CD4-positive, alpha-beta memory T cell (primary cell): ENCODE measurements at regions not wholly inside any gene's neighbourhood (a gene's known extent, or its start where the extent isn't known, plus 50 kb on each side); places are given as distances from the start of the nearest gene placed in this dataset.

ENCODE experiments used
- CTCF ChIA-PET: fragments of 350-600 bp; sonication (Branson Sonifier 250); formaldehyde crosslinking; loops from one replicate; lab custom pipeline; 2021; ENCODE audit warnings: inconsistent platforms; ENCODE audit not compliant: partially characterized antibody; lab: Charles Lee
- POLR2A ChIA-PET: fragments of 350-600 bp; sonication (Branson Sonifier 250); formaldehyde crosslinking; loops from one replicate; lab custom pipeline; 2021; ENCODE audit not compliant: partially characterized antibody; lab: Charles Lee
- DNase-seq, 5 donors: peaks; one replicate each; pipeline versions ENCODE4 v3.0.0 to v3.0.0-alpha.2; 2020 to 2022; ENCODE audit warnings: mixed read lengths in 1 of 5
- H3K27ac ChIP-seq: one replicate; pipeline ENCODE4 v1.7.0; 2013; ENCODE audit warnings: low read depth, low read length
- H3K27me3 ChIP-seq: 2 replicates; pipeline ENCODE4 v1.7.0; 2013; ENCODE audit warnings: mild to moderate bottlenecking, low read length, moderate library complexity; ENCODE audit not compliant: insufficient read depth
- H3K36me3 ChIP-seq: 2 replicates; pipeline ENCODE4 v1.7.0; 2013; ENCODE audit warnings: mild to moderate bottlenecking, low read length, moderate library complexity; ENCODE audit not compliant: insufficient read depth
- H3K4me1 ChIP-seq: 2 replicates; pipeline ENCODE4 v1.7.0; 2013; ENCODE audit warnings: mild to moderate bottlenecking, low read length, moderate library complexity; ENCODE audit not compliant: insufficient read depth
- H3K4me3 ChIP-seq, 2 donors: one replicate each; pipeline ENCODE4 v1.7.0; 2013; ENCODE audit warnings: low read length in 2 of 2, mild to moderate bottlenecking in 1 of 2
- H3K9me3 ChIP-seq, 2 donors: one replicate each; pipeline ENCODE4 v1.7.0; 2013; ENCODE audit warnings: low read length in 2 of 2, control low read depth in 1 of 2; ENCODE audit not compliant: control insufficient read depth in 1 of 2
- H3K27ac Mint-ChIP-seq, 7 donors: one replicate each; pipeline ENCODE4 v1.8.0; 2020 to 2021; ENCODE audit warnings: mixed read lengths in 7 of 7, mild to moderate bottlenecking in 6 of 7, inconsistent platforms in 3 of 7, moderate library complexity in 3 of 7
- H3K27me3 Mint-ChIP-seq, 2 donors: one replicate each; pipeline ENCODE4 v1.8.0; 2020 to 2021; ENCODE audit warnings: mixed read lengths in 2 of 2
- H3K36me3 Mint-ChIP-seq, 2 donors: one replicate each; pipeline ENCODE4 v1.8.0; 2020 to 2021; ENCODE audit warnings: mixed read lengths in 2 of 2, inconsistent platforms in 1 of 2, mild to moderate bottlenecking in 1 of 2
- H3K4me1 Mint-ChIP-seq, 4 donors: one replicate each; pipeline ENCODE4 v1.8.0; 2020 to 2021; ENCODE audit warnings: mixed read lengths in 4 of 4, mild to moderate bottlenecking in 1 of 4
- H3K4me3 Mint-ChIP-seq, 8 donors: one replicate each; pipeline ENCODE4 v1.8.0; 2020 to 2021; ENCODE audit warnings: mixed read lengths in 8 of 8, mild to moderate bottlenecking in 7 of 8, moderate library complexity in 6 of 8, inconsistent platforms in 3 of 8
- H3K9me3 Mint-ChIP-seq, 8 donors: one replicate each; pipeline ENCODE4 v1.8.0; 2020 to 2021; ENCODE audit warnings: mixed read lengths in 8 of 8, mild to moderate bottlenecking in 5 of 8, inconsistent platforms in 3 of 8, moderate library complexity in 1 of 8
- intact Hi-C: fragments of 100-400 bp; cut with micrococcal nuclease; formaldehyde crosslinking; loops from one replicate; pipeline ENCODE4 v1.15.1; 2023

DNA sequence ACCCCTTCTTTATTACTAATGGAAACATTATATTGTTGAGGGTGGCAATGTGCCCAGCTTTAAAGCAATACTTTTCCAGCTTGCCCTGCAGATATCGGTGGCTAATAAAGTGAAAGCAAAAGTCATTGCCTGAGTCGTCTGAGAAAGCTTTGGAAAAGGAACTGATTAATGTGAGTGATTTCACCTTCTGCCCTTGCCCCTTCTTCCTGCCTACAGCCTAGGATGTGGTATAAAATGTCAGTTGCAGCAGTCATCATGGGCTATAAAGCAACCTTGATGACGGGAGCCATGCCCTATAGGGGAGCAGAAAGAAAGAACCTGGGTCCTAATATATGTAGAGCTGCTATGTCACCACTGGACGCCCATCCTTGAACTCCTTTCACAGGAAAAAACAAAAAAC, 132.4 kb upstream of the USP9X start:
- Mint-ChIP-seq H3K27ac (peak overlapping the region in 5 of 7 donors; percentile 12 to 52 (median 43)), H3K27me3 (no peaks in the 10 kb centered on the region), H3K4me3 (peak overlapping the region; percentile 61 to 79 (median 72)), H3K4me1 (peaks cover 4 to 17% (median 8%) of the 10 kb centered on the region in 4 donors), H3K36me3 (no peaks in the 10 kb centered on the region), H3K9me3 (peaks cover 0 to 6% (median 0%) of the 10 kb centered on the region in 8 donors)
- Histone ChIP-seq H3K9me3 (no peaks in the 10 kb centered on the region), H3K4me3 (peak overlapping the region in 1 of 2 donors; percentile 27), H3K27ac (no peak overlapping the region), H3K36me3 (no peaks in the 10 kb centered on the region), H3K4me1 (peaks cover 14% of the 10 kb centered on the region), H3K27me3 (no peaks in the 10 kb centered on the region)
- ChIA-PET CTCF (interaction anchor here (0.7 kb wide), 1 partner anchor 158 kb away, joined by 3 read pairs; no protein-coding TSS in a partner anchor), POLR2A (interaction anchor here (3.2 kb wide), 1 partner anchor 132 kb away, joined by 8 read pairs; the partner anchor contains the start of gene USP9X)
- intact Hi-C loops = no loop called here
- peak in 4 of 5 donors; percentile 10 to 23 (median 18) for DNase-seq

DNA sequence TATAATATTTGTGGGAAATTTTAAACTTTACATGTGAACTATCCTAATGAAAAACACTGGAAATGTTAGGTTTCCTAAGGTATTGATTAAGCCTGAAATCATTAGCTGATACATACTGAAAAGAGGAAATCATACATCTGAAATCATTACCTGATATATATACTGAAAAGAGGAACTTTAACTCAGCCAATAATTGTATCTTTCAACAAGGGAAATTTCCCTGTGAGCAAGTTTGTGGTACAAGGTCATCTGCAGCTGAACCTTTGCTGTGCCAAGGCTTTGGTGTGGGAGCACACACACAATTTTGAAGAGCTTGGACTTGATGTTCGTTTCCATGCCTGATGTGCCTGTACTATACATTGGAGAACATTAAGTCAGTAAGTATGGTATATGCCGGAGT, 131.9 kb upstream of the USP9X start:
- H3K9me3 ChIP-seq = no peaks in the 10 kb centered on the region
- H3K36me3 ChIP-seq = no peaks in the 10 kb centered on the region
- H3K27me3 Mint-ChIP-seq = no peaks in the 10 kb centered on the region
- no peak for DNase-seq
- peaks cover 0 to 6% (median 0%) of the 10 kb centered on the region in 8 donors for H3K9me3 Mint-ChIP-seq
- H3K4me1 ChIP-seq = peaks cover 14% of the 10 kb centered on the region
- H3K27ac ChIP-seq = no peak overlapping the region
- peaks cover 4 to 17% (median 8%) of the 10 kb centered on the region in 4 donors for H3K4me1 Mint-ChIP-seq
- ChIA-PET CTCF (interaction anchor here (0.7 kb wide), 1 partner anchor 158 kb away, joined by 3 read pairs; no protein-coding TSS in a partner anchor), POLR2A (interaction anchor here (3.2 kb wide), 1 partner anchor 131 kb away, joined by 8 read pairs; the partner anchor contains the start of gene USP9X)
- no peaks in the 10 kb centered on the region for H3K27me3 ChIP-seq
- H3K4me3 Mint-ChIP-seq = peak overlapping the region in 4 of 8 donors; percentile 61 to 74 (median 72)
- intact Hi-C loops = no loop called here
- peak overlapping the region in 1 of 7 donors; percentile 8 for H3K27ac Mint-ChIP-seq
- no peak overlapping the region for H3K4me3 ChIP-seq
- no peaks in the 10 kb centered on the region for H3K36me3 Mint-ChIP-seq

DNA sequence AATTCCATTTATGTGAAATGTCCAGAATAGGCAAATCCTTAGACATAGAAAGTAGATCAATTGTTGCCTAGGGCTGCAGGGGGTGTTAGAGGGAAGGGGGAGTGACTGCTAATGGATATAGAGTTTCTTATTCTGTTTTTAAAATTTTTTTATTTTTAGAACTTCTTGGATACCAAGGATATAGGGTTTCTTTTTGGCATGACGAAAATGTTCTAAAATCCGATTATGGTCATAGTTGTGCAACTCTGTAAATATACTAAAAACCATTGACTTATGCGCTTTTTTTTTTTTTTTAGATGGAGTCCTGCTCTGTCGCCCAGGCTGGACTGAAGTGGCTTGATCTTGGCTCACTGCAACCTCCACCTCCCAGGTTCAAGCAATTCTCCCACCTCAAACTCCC, 125.2 kb upstream of the USP9X start:
- CTCF ChIA-PET = no interaction called here
- no peaks in the 10 kb centered on the region for H3K36me3 ChIP-seq
- no peak overlapping the region for H3K27ac ChIP-seq
- no peaks in the 10 kb centered on the region for H3K9me3 ChIP-seq
- no peaks in the 10 kb centered on the region for H3K27me3 ChIP-seq
- Mint-ChIP-seq H3K4me3 (no peak overlapping the region), H3K9me3 (peaks cover 0 to 6% (median 0%) of the 10 kb centered on the region in 8 donors), H3K27ac (no peak overlapping the region), H3K27me3 (no peaks in the 10 kb centered on the region), H3K36me3 (no peaks in the 10 kb centered on the region), H3K4me1 (no peaks in the 10 kb centered on the region)
- POLR2A ChIA-PET = no interaction called here
- intact Hi-C loops = no loop called here
- DNase-seq = no peak
- H3K4me1 ChIP-seq = no peaks in the 10 kb centered on the region
- H3K4me3 ChIP-seq = no peak overlapping the region

DNA sequence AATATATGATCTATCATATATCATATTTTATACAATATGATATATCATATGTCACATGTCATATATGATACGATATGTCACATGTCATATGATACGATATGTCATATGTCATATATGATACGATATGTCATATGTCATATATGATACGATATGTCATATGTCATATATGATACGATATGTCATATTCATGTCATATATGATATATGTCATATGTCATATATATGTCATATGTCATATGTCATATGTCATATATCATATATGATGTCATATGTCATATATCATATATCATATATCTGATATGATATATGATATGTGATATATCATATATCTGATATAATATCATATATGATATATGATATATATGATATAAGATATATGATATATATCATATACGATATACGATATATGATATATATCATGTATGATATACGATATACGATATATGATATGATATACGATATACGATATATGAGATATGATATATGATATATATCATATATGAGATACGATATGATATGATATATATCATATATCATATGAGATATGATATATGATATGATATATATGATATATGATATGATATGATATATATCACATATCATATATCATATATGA, 122.3 kb upstream of the USP9X start:
- H3K27ac Mint-ChIP-seq = no peak overlapping the region

DNA sequence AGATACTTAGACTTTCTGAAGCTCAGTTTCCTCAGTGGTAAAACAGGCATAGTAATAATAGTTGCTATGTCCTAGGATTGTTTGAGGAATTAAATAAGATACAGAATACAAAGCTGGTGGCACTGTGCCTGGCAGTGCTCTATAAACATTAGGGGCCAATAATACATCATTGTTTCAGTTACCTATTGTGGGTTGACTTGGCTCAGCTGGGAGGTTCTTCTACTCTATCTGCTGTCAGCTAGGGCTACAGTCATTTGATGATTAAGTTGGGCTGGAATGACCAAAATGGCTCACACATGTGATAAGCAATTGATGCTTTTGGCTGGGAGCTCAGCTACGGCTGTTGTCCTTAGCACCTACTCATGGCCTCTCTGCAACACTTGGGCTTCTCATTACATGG, 121.2 kb upstream of the USP9X start:
- Mint-ChIP-seq H3K36me3 (no peaks in the 10 kb centered on the region), H3K27ac (no peak overlapping the region), H3K4me3 (no peak overlapping the region), H3K9me3 (peaks cover 0 to 6% (median 0%) of the 10 kb centered on the region in 8 donors), H3K27me3 (no peaks in the 10 kb centered on the region), H3K4me1 (no peaks in the 10 kb centered on the region)
- CTCF ChIA-PET = no interaction called here
- intact Hi-C loops = no loop called here
- no peaks in the 10 kb centered on the region for H3K36me3 ChIP-seq
- H3K9me3 ChIP-seq = no peaks in the 10 kb centered on the region
- POLR2A ChIA-PET = no interaction called here
- no peak for DNase-seq
- H3K27me3 ChIP-seq = no peaks in the 10 kb centered on the region
- no peak overlapping the region for H3K27ac ChIP-seq
- H3K4me3 ChIP-seq = no peak overlapping the region
- no peaks in the 10 kb centered on the region for H3K4me1 ChIP-seq

More for the DNA sequence above, 122.3 kb upstream of the USP9X start:
- no peaks in the 10 kb centered on the region for H3K36me3 Mint-ChIP-seq
- H3K27me3 Mint-ChIP-seq = no peaks in the 10 kb centered on the region
- H3K9me3 Mint-ChIP-seq = peaks cover 0 to 6% (median 0%) of the 10 kb centered on the region in 8 donors
- no peaks in the 10 kb centered on the region for H3K27me3 ChIP-seq
- CTCF ChIA-PET = no interaction called here
- H3K4me3 ChIP-seq = no peak overlapping the region
- H3K4me3 Mint-ChIP-seq = no peak overlapping the region
- no peaks in the 10 kb centered on the region for H3K9me3 ChIP-seq
- H3K36me3 ChIP-seq = no peaks in the 10 kb centered on the region
- no peaks in the 10 kb centered on the region for H3K4me1 ChIP-seq
- intact Hi-C loops = no loop called here
- no peaks in the 10 kb centered on the region for H3K4me1 Mint-ChIP-seq
- no peak for DNase-seq
- POLR2A ChIA-PET = no interaction called here
- H3K27ac ChIP-seq = no peak overlapping the region

DNA sequence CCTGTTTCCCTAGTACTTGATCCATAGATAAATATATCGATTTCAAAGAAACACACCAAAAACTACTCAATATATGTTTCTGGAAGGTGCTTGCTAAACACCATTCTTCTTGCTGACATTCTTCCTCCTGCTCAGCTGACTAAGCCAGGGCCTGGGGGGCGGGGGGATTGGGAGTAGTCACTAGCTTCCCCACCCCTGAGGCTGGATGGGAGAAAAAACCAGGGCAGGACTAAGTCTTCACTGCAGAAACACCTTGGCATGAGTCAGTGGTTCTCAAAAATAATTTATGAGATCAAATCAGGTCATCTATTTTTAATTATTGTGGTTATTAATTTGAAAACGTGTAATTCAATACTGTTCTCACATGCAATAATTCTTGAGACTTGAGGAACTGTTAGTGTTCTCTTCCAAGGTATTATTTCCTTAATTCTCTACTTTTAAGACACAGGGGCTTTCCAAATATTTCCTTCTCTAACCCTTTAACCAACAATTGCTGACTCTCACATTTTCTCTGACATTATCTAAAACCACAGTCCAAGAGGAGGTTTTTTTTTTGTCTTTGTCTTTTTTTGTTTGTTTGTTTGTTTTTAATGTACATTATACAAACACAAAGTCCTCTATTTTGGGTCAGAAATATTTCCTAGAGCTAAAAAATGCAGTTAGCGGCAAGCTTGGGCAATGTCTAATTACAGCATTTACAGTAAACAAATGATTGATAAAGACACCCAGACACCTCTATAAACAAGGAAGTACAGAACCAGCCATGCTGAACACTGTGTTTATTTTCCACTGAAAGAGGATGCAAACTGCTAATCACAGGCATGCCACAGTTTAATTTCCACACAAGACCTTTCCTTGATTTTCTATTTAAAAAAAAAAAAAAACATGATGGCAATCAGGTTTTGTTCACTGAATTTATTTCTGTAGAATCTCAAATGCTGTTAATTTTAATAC, 120.3 kb upstream of the USP9X start:
- ChIA-PET POLR2A (no interaction called here), CTCF (no interaction called here)
- no peaks in the 10 kb centered on the region for H3K36me3 Mint-ChIP-seq
- no peak overlapping the region for H3K27ac Mint-ChIP-seq
- H3K4me1 Mint-ChIP-seq = peaks cover 0 to 1% (median 0%) of the 10 kb centered on the region in 4 donors
- no peaks in the 10 kb centered on the region for H3K9me3 ChIP-seq
- no peak overlapping the region for H3K4me3 ChIP-seq
- no peaks in the 10 kb centered on the region for H3K36me3 ChIP-seq
- H3K9me3 Mint-ChIP-seq = peaks cover 0 to 6% (median 0%) of the 10 kb centered on the region in 8 donors
- intact Hi-C loops = no loop called here
- no peaks in the 10 kb centered on the region for H3K4me1 ChIP-seq
- H3K27me3 Mint-ChIP-seq = no peaks in the 10 kb centered on the region
- no peak overlapping the region for H3K4me3 Mint-ChIP-seq
- H3K27me3 ChIP-seq = no peaks in the 10 kb centered on the region
- no peak for DNase-seq
- H3K27ac ChIP-seq = no peak overlapping the region

DNA sequence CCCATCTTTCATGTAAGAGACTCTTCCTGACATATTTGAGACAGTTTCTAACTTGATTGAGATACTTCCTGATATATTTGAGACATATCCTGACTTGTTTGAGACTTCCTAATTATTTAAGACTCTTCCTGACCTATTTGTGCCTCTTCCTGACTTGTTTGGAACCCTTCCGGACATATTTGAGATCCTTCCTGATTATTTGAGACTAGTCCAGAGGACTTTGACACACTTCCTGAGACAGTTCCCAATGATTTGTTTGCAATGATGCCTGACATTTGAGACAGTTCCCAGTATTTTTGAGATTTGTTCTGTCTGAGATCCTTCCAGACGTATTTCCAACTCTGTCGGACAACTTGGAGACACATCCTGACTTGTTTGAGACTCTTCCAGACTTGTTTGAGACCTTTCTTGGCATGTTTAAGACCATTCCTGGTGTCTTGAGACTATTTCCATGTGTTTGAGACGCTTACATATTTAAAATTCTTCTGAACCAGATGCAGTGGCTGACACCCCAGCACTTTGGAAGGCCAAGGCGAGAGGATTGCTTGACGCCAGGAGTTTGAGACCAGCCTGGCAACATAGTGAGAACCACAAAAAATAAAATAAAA, 118.9 kb upstream of the USP9X start:
- Mint-ChIP-seq H3K9me3 (peaks cover 0 to 6% (median 0%) of the 10 kb centered on the region in 8 donors), H3K36me3 (no peaks in the 10 kb centered on the region), H3K27me3 (no peaks in the 10 kb centered on the region), H3K27ac (peak overlapping the region in 1 of 7 donors; percentile 30), H3K4me3 (no peak overlapping the region), H3K4me1 (peaks cover 0 to 2% (median under 1%) of the 10 kb centered on the region in 4 donors)
- Histone ChIP-seq H3K36me3 (no peaks in the 10 kb centered on the region), H3K4me1 (no peaks in the 10 kb centered on the region), H3K9me3 (no peaks in the 10 kb centered on the region), H3K27ac (no peak overlapping the region), H3K4me3 (no peak overlapping the region), H3K27me3 (no peaks in the 10 kb centered on the region)
- intact Hi-C loops = no loop called here
- no peak for DNase-seq
- ChIA-PET CTCF (no interaction called here), POLR2A (no interaction called here)
